ENCODE measurements at regions not wholly inside any gene's neighbourhood (a gene's known extent, or its start where the extent isn't known, plus 50 kb on each side); places are given as distances from the start of the nearest gene placed in this dataset.
"Not testable (repeated sequence)": the region's sequence is repeated elsewhere in the genome, so short reads cannot be mapped to it uniquely, and the experiment has no call there.

- DNase-seq: no peak
These were observed 102.7 kb downstream of the TENT5C start for GRCh38 chr1:117708323-117709248.

- DNase-seq: no peak
These were observed 103.4 kb downstream of the TENT5C start for GRCh38 chr1:117709249-117709691.

- DNase-seq: no peak
These were observed 104.9 kb downstream of the TENT5C start for GRCh38 chr1:117710710-117711109.

GRCh38 chr1:117712621-117713020 is 106.8 kb downstream of the TENT5C start:
- no peak for DNase-seq

- DNase-seq: no peak
These were observed 108.7 kb downstream of the TENT5C start for GRCh38 chr1:117714546-117714945.

GRCh38 chr1:117716030-117716429 is 110.2 kb downstream of the TENT5C start:
- DNase-seq: not testable (repeated sequence)

- not testable (repeated sequence) for DNase-seq
These were observed 112.1 kb downstream of the TENT5C start for GRCh38 chr1:117717980-117718379.

- DNase-seq: not testable (repeated sequence)
These were observed 112.7 kb downstream of the TENT5C start for GRCh38 chr1:117718596-117718995.

GRCh38 chr1:117719004-117719403 is 113.2 kb downstream of the TENT5C start:
- no peak for DNase-seq

- DNase-seq: no peak
These were observed 126.4 kb downstream of the TENT5C start for GRCh38 chr1:117732065-117732797.

- DNase-seq: no peak
These were observed 127.1 kb downstream of the TENT5C start for GRCh38 chr1:117732956-117733355.

- no peak for DNase-seq
These were observed 128.6 kb downstream of the TENT5C start for GRCh38 chr1:117734403-117734802.

GRCh38 chr1:117735045-117735992 is 129.5 kb downstream of the TENT5C start:
- DNase-seq: peak; percentile 47

- DNase-seq: no peak
These were observed 133.7 kb downstream of the TENT5C start for GRCh38 chr1:117739504-117739903.

GRCh38 chr1:117740496-117740895 is 134.6 kb downstream of the TENT5C start:
- no peak for DNase-seq

GRCh38 chr1:117746565-117746964 is 140.7 kb downstream of the TENT5C start:
- not testable (repeated sequence) for DNase-seq

GRCh38 chr1:117747605-117748004 is 141.8 kb downstream of the TENT5C start:
- no peak for DNase-seq

- no peak for DNase-seq
These were observed 145.5 kb downstream of the TENT5C start for GRCh38 chr1:117751321-117751720.

- no peak for DNase-seq
These were observed 146.8 kb downstream of the TENT5C start for GRCh38 chr1:117752661-117753060.

GRCh38 chr1:117753232-117753631 is 147.4 kb downstream of the TENT5C start:
- DNase-seq: no peak

GRCh38 chr1:117753652-117754051 is 147.8 kb downstream of the TENT5C start:
- DNase-seq: no peak
